ENCODE measurements at regions not wholly inside any gene's neighbourhood (a gene's known extent, or its start where the extent isn't known, plus 50 kb on each side); places are given as distances from the start of the nearest gene placed in this dataset.

- DNase-seq, result peak; percentile 77
Measured at GRCh38 chr20:22430154-22430745, 154.1 kb downstream of the FOXA2 start.

DNA sequence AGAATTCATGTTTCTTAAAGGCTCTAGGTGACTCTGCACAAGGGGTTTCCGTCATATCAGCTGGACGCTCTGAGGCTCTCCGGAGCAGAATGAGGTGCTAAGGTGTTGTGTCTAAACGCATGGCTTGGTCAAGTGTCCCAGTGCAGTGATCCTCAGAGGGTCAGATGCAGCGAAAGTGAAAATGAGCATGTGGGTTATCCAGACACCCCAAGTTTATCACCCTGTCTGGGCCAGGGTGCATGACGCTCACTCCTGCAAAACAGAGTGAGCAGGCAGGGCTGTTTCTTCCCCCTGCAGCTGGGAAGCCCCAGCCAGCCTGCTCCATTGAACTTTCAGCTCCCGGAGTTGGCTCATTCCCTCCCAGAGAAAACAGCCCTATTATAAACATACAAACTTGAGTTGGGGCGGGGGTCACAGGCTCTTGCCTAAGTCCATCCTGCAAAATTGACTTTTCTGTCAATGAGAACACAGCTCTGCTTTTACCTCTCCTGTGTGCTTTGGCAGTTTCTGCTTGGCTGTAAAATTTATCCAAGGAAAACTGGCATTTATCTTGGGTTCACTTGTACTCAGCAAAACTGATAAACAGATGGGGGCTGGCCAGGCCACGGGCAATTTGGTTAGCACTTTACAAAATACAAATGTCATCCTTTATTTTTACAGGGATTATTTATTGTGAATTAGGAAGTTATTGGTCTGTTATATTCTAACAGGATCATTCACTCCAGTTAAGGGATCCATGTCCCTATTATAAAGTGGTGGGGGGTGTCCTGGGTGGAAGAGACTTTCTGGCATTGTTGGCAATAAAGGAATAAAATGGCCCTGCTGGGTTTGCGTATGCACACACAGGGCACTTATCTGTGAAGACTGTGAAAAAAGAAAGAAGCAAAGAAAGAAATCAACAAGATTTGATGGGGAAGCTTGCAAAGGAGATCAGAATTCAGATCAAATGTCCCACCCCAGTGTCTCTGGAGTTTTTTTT, 154.9 kb downstream of the FOXA2 start:
- DNase-seq, result no peak

DNA sequence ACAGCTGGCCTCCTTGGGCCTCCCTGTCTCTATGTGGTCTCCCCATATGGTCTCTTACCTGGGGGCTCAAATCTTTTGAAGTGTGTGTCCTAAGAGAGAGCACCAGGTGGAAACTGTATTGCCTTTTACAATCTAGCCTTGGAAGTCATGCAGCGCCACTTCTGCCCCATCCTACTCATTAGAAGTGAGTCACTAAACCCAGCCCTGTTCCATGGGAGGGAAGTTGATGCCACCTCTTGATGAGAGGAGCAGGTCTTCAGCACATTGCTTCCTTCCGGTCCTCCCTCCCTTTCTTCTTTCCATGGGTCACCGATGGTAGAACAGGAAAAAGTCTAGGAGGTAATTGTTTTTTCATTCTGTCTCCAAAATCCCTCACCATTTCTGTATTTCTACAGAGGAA, 156.3 kb downstream of the FOXA2 start:
- no peak for DNase-seq

- DNase-seq, result no peak
Measured at GRCh38 chr20:22426772-22427171, 157.6 kb downstream of the FOXA2 start.

DNA sequence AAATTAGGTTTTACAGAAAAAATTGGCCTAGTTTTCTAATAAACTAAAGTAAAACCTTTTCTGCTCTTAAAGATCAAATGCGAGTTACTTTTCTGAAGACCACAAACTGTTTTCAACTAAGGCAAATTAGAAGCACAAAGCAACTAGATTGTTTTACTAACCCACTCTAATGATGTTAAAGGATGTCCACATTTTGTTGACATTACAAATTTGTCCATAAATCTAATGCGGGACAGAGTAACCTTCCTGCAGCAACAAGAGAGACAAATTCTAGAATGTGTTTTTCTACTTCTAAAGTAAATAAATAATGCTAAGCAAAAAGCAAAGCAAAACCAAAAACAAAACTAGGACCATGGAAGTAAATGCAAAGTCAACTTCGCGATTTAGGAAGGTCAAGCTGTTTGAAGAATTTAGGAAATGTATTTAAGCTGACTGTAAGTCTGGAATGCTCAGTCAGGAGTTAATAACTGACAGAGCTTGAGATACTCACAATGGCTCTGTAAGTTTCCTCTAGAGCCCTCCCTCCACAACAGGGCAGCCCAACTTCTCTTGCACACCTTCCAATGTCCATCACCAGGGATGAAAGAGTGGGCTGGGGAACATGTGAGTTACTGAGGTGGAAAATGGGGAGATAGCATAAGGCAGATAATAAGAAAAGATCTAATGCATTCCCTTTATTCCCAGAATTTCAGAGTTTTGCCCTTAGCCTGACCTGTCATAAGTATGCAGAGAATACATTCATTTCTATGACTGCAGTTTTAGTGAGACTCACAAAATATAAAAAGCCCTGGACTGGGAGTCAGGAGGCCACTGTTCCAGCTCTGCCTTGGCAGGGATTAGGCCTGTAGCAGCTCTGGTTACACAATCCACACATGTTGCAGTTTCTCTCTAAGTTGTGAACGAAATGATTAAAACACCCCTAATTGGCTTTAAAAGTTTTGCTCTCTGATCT, 158.8 kb downstream of the FOXA2 start:
- DNase-seq, result no peak

DNA sequence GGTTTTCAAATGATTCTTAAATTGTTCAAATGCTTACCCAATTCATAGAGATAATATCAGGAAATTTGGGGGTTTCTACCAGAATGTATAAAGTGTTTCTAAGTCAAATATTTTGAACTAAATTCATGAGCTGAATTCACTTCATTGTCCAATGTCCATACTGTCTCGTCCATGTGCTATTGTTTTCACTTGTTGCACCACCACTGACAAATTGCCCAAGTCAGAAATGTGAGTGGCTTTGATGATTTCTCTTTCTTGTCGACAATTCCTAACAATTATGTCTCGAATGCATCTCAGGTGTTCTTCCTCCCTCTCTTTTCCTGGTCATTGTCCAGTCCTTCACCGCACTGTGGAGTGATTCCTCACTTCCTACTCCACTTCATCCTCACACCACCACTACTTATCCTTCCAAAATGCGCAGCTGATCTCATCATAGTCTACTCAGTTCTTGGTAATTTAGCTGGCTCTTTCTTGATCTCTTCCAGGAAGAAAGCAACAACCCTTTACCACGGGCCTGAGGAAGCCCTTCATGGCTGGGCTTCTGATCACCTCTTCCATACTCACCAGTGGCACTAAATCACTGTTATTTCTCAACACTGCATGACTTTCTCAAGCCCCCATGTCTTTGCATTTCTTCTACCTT, 161.1 kb downstream of the FOXA2 start:
- no peak for DNase-seq

GRCh38 chr20:22420116-22420598, 164.2 kb downstream of the FOXA2 start:
- DNase-seq, result no peak

GRCh38 chr20:22418738-22419137, 165.6 kb downstream of the FOXA2 start:
- no peak for DNase-seq

DNA sequence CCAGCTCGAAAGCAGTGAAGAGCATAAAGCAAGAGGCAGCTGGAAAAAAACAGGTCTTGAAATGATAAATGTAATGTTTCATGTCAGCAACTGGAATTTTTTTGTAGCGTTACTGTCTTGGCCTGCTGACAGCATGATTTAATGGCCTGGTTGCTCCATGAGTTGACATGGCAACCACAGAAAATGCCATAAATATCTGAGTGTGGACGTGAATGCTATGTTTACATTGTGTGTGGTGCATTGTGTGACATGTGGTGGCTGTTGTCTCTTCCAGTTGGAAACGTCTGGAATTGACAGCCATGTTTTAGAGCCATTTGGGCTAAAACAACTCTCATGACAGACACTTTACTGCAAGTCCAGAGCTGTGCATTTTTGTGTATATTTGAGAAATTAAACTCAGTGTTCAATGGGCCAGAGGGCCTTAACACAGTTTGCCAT, 170.0 kb downstream of the FOXA2 start:
- no peak for DNase-seq

DNA sequence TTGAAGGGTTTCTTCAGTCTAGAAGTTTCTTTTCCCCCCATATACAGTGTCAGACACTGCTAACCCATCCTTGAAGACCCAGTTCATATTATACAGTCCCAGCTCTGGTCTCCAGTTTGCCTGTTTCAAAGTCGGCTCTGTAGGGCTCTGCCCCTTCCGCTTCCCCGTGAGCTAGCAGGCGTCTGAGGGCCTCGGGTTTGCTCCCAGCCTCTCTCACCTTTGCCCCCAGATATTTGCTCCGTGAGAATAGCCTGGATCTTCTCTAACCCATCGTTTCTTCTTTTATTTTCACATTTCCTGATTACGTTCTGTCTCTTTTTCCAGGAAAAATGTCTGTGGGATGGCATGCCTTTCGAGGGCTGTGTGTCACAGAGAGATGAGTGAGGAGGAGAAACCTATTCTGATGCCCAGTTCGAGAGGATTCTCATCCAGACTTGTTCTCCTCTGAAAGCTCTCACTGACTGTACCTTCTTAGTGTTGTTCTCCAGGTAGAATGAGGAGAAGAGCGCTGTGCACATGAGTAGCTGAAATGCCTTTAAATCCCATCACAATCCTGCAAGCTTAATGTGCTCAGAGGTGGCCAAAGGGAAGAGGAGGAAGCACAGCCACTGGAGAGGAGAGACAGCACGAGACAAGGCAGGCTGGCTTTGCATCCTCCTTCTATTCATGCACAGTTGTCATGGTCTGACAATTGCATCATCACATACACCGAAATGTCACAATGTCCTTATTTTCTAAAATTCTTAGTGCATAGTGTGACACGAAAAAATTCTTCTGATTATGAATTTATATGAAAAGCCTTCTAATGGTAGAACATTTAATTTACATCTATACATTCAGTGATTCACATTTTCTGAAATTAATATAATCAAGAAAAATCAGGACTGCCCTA, 171.1 kb downstream of the FOXA2 start:
- DNase-seq, result no peak

DNA sequence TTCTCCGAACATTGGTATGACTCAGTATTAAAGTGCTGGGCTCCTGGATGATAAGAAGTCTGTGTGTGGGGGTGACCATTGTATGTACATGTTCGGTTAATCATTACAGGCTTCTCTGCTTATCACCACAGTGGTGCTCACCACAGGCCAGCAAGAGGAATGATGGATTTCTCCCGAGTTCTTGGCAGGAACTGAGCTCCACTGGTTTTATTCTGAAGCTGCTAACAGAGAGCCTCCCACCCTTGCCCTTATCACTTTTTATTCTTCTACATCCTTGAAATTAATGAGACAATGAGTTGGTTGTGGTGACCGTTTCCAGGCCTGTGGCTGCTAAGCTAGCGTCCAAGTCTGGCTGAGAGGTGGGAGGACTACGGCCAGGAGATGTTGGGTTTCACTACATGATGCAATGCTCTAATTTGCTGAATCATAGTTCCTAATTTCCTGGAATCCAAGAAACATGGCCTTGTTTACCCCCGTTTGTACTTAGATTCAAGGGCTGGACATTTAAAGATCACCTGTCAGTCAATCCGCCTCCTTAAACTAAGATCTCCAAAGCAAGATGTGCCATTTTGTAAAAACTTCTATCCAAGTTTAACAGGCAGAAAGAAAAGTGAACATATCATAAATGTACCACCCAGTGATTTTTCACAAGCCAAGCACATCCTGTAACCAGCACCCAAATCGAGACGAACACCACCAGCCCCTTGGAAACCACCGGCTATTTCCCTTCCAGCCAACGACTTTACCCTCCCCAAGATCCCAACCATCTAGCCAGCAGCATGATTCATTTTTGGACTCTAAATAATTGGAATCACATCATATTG, 172.5 kb downstream of the FOXA2 start:
- no peak for DNase-seq

DNA sequence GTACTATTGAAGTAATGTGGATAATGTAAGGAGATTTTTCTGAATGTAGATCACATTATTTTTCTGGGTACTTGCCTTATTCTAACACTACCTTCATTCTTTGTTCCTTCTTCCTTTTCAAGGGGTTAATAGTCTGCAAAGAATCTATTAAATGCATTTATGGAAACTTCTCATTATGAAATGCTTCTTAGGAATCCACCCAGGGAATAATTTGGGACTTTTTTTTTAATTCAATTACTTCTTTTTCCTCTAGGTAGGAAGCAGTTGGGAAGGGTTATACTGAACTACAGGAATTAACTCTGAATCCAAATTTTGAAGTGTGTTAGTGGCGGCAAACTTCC, 173.1 kb downstream of the FOXA2 start:
- DNase-seq, result no peak

DNA sequence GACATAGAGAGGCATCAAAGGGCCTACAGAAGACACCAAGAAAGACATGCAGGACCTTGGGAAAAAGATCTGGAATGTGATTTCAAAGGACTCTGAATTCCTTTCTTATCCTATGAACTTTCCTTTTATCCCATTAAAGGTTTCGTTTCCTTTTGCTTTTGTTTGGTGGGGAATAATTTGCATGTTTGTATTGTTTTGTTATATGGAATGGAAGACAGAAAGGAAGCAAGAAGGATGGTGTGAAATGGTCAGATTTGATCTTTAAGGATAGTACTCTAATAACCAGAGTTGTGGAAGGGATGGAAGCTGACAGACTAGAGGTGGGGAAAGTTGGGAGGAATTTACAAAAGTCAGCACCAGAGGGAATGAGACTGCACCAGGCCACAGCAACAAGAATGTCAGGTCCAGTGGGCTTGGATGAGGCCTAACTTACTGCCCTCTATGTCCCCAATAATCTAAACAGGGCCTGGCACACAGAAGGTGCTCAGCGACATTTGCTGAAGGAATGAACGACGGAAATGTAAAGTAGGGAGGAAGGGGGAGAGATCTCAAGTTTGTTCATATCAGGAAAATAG, 173.7 kb downstream of the FOXA2 start:
- no peak for DNase-seq

- DNase-seq, result no peak
Measured at GRCh38 chr20:22408521-22409402, 175.6 kb downstream of the FOXA2 start.

DNA sequence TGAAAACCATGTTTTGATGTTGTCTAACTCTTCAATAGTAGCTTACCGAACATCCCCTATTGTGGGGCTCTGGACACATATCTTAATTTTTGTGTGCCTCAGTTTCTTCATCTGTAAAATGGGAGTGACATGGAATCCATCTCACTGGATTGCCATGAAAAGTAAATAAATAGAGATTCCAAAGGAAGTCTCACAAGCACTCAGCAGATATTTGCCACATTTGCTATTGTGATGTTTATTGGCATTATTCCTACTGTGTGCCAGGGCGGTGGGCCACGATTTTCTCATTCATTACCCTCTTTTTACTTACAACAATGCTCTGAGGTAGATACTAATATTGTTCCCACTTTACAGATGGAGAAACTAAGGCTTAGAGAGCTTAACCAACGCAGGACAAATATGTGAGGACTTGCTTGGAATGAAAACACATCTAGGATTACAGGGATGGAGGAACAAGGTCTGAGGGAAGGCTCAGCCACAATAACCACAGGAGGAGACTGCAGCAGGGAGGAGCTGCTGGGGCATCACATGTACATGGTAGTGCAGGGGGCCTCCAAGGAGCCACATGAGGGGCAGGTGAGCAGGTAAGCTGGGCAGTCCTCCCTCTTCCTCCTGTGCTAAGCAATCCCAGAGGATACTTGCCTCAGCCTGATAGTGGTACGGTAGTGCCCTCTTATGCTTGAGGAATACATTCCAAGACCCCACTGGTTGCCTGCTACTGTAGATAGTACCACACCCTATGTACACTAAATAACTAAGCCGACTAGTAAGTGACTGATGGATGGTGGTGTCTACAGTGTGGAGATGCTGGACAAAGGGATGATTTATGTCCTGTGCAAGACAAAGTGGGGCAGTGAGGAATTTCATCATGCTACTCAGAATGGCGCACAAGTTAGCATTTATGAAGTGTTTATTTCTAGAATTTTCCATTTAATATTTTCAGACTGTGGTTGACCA, 176.9 kb downstream of the FOXA2 start:
- no peak for DNase-seq

- DNase-seq, result peak; percentile 25
Measured at GRCh38 chr20:22404419-22405170, 179.8 kb downstream of the FOXA2 start.

All from retina (tissue), 1 donor.